H9 (cell line): ENCODE measurements at regions not wholly inside any gene's neighbourhood (a gene's known extent, or its start where the extent isn't known, plus 50 kb on each side); places are given as distances from the start of the nearest gene placed in this dataset.

Experiments used
- DNase-seq: peaks from one replicate; pipeline ENCODE4 v3.0.0-alpha.2; 2017
- H2AFZ ChIP-seq: one replicate; pipeline ENCODE4 v1.6.1; 2013; ENCODE audit warnings: mild to moderate bottlenecking, low read length, control low read depth, moderate library complexity
- H2AK5ac ChIP-seq: 2 replicates; pipeline ENCODE4 v1.6.1; 2013; ENCODE audit warnings: low read length, control low read depth, mixed read lengths; ENCODE audit not compliant: insufficient read length
- H2BK120ac ChIP-seq: one replicate; pipeline ENCODE4 v1.6.1; 2013; ENCODE audit warnings: low read depth, mild to moderate bottlenecking, low read length, control low read depth, inconsistent platforms; ENCODE audit not compliant: poor library complexity, severe bottlenecking
- H2BK12ac ChIP-seq: 2 replicates; pipeline ENCODE4 v1.6.1; 2013; ENCODE audit warnings: low read length, control low read depth, mixed read lengths, low read depth; ENCODE audit not compliant: insufficient read length
- H2BK15ac ChIP-seq: 2 replicates; pipeline ENCODE4 v1.6.1; 2013; ENCODE audit warnings: low read depth, low read length, control low read depth
- H2BK20ac ChIP-seq: one replicate; pipeline ENCODE4 v1.6.1; 2013; ENCODE audit warnings: low read depth, mild to moderate bottlenecking, low read length, control low read depth, inconsistent platforms; ENCODE audit not compliant: poor library complexity, severe bottlenecking
- H2BK5ac ChIP-seq: 2 replicates; pipeline ENCODE4 v1.6.1; 2013; ENCODE audit warnings: low read length, control low read depth, mixed read lengths; ENCODE audit not compliant: insufficient read length
- H3K14ac ChIP-seq: 2 replicates; pipeline ENCODE4 v1.6.1; 2013; ENCODE audit warnings: low read length, control low read depth; ENCODE audit not compliant: insufficient read depth
- H3K18ac ChIP-seq: 2 replicates; pipeline ENCODE4 v1.6.1; 2013; ENCODE audit warnings: low read depth, mild to moderate bottlenecking, mixed read lengths, low read length, control low read depth; ENCODE audit not compliant: insufficient read length
- H3K23ac ChIP-seq: 2 replicates; pipeline ENCODE4 v1.6.1; 2013; ENCODE audit warnings: low read length, control low read depth, mixed read lengths, low read depth; ENCODE audit not compliant: insufficient read length
- H3K23me2 ChIP-seq: 2 replicates; pipeline ENCODE4 v1.6.1; 2013; ENCODE audit warnings: low read depth, mild to moderate bottlenecking, mixed read lengths, low read length, control low read depth; ENCODE audit not compliant: insufficient read length, poor library complexity, severe bottlenecking
- H3K27ac ChIP-seq: 2 replicates; pipeline ENCODE4 v1.5.1; 2013; ENCODE audit warnings: low read length, control low read depth, mixed read lengths, low read depth; ENCODE audit not compliant: insufficient read length
- H3K27me3 ChIP-seq: 2 replicates; pipeline ENCODE4 v1.6.1; 2013; ENCODE audit warnings: low read length, control low read depth, inconsistent platforms; ENCODE audit not compliant: insufficient read depth
- H3K4ac ChIP-seq: 2 replicates; pipeline ENCODE4 v1.6.1; 2013; ENCODE audit warnings: low read depth, mild to moderate bottlenecking, control low read depth, inconsistent platforms, low read length, moderate library complexity
- H3K4me1 ChIP-seq: 2 replicates; pipeline ENCODE4 v1.6.1; 2013; ENCODE audit warnings: low read length, control low read depth, inconsistent platforms; ENCODE audit not compliant: insufficient read depth
- H3K4me2 ChIP-seq: 2 replicates; pipeline ENCODE4 v1.6.1; 2013; ENCODE audit warnings: low read length, control low read depth, mixed read lengths; ENCODE audit not compliant: insufficient read length, insufficient read depth
- H3K56ac ChIP-seq: 2 replicates; pipeline ENCODE4 v1.6.1; 2013; ENCODE audit warnings: low read depth, mild to moderate bottlenecking, mixed read lengths, low read length, control low read depth; ENCODE audit not compliant: insufficient read length
- H3K79me1 ChIP-seq: 2 replicates; pipeline ENCODE4 v1.6.1; 2013; ENCODE audit warnings: low read depth, mild to moderate bottlenecking, moderate library complexity, low read length, control low read depth, inconsistent platforms; ENCODE audit not compliant: insufficient read depth, poor library complexity, severe bottlenecking
- H3K79me2 ChIP-seq: 2 replicates; pipeline ENCODE4 v1.6.1; 2013; ENCODE audit warnings: low read length, control low read depth, inconsistent platforms; ENCODE audit not compliant: insufficient read depth
- H3K9ac ChIP-seq: 2 replicates; pipeline ENCODE4 v1.6.1; 2013; ENCODE audit warnings: low read length, control low read depth, mixed read lengths; ENCODE audit not compliant: insufficient read length; ENCODE audit errors: extremely low read depth
- H3K9me3 ChIP-seq: one replicate; pipeline ENCODE4 v1.6.1; 2013; ENCODE audit warnings: low read depth, low read length, inconsistent platforms; ENCODE audit not compliant: control insufficient read depth
- H3T11ph ChIP-seq: one replicate; pipeline ENCODE4 v1.6.1; 2013; ENCODE audit warnings: mild to moderate bottlenecking, low read length, control low read depth, inconsistent platforms
- H4K20me1 ChIP-seq: one replicate; pipeline ENCODE4 v1.6.1; 2013; ENCODE audit not compliant: control insufficient read depth, insufficient read length, insufficient read depth
- H4K5ac ChIP-seq: 2 replicates; pipeline ENCODE4 v1.6.1; 2013; ENCODE audit warnings: low read depth, mild to moderate bottlenecking, mixed read lengths, low read length, control low read depth; ENCODE audit not compliant: insufficient read length
- H4K8ac ChIP-seq: replicated peaks from 2 replicates; pipeline ENCODE4 v1.6.1; 2013; ENCODE audit warnings: low read length, control low read depth, mixed read lengths, low read depth; ENCODE audit not compliant: insufficient read length
- H4K91ac ChIP-seq: 2 replicates; pipeline ENCODE4 v1.6.1; 2013; ENCODE audit warnings: low read depth, mild to moderate bottlenecking, moderate library complexity, mixed read lengths, low read length, control low read depth; ENCODE audit not compliant: insufficient read length
- H3K27ac Mint-ChIP-seq, 3 experiments: 2 replicates in 2 of 3; 3 replicates in 1 of 3; pipeline ENCODE4 v1.8.0; 2020 to 2021; ENCODE audit warnings: mixed read lengths in 3 of 3, mild to moderate bottlenecking in 1 of 3, moderate library complexity in 1 of 3
- H3K27me3 Mint-ChIP-seq: 2 replicates; pipeline ENCODE4 v1.8.0; 2021; ENCODE audit warnings: low read depth, mild to moderate bottlenecking, moderate library complexity, mixed read lengths
- H3K36me3 Mint-ChIP-seq, 3 experiments: 2 replicates in 2 of 3; 3 replicates in 1 of 3; pipeline ENCODE4 v1.8.0; 2020 to 2021; ENCODE audit warnings: low read depth in 3 of 3, mixed read lengths in 3 of 3; ENCODE audit not compliant: insufficient read depth in 1 of 3
- H3K4me1 Mint-ChIP-seq, 2 experiments: 2 replicates each; pipeline ENCODE4 v1.8.0; 2020; ENCODE audit warnings: mixed read lengths in 2 of 2
- H3K4me3 Mint-ChIP-seq, 2 experiments: 2 replicates in 1 of 2; 3 replicates in 1 of 2; pipeline ENCODE4 v1.8.0; 2020 to 2021; ENCODE audit warnings: mild to moderate bottlenecking in 2 of 2, mixed read lengths in 2 of 2, moderate library complexity in 1 of 2
- H3K9me3 Mint-ChIP-seq, 2 experiments: 2 replicates in 1 of 2; 3 replicates in 1 of 2; pipeline ENCODE4 v1.8.0; 2020; ENCODE audit warnings: mild to moderate bottlenecking in 2 of 2, mixed read lengths in 2 of 2, moderate library complexity in 1 of 2
- CTCF ChIP-seq: fragments of 200-600 bp; sonication (generic); conservative IDR thresholded peaks from 3 replicates; pipeline ENCODE4 v1.8.0; 2021; ENCODE audit warnings: antibody characterized with exemption, mild to moderate bottlenecking

- Histone ChIP-seq H4K5ac (no peak overlapping the region), H2BK20ac (no peak overlapping the region), H2BK120ac (no peak overlapping the region), H2AFZ (no peak overlapping the region), H3K79me1 (no peaks in the 10 kb centered on the region), H2AK5ac (no peak overlapping the region), H3K9me3 (no peaks in the 10 kb centered on the region), H2BK12ac (no peak overlapping the region), H4K8ac (no peak overlapping the region), H3K14ac (no peak overlapping the region), H3K23ac (no peak overlapping the region), H3K27me3 (no peaks in the 10 kb centered on the region), H3K18ac (no peak overlapping the region), H3K4me2 (no peak overlapping the region), H2BK5ac (no peak overlapping the region), H3K23me2 (no peaks in the 10 kb centered on the region), H3K27ac (no peak overlapping the region), H3K56ac (no peak overlapping the region), H3K4me1 (0 out of 2 replicates have a peak, but pooled peaks cover 2% of the 10 kb centered on the region), H3T11ph (no peak overlapping the region), H3K9ac (no peak overlapping the region), H4K91ac (no peak overlapping the region), H3K79me2 (no peaks in the 10 kb centered on the region), H4K20me1 (no peaks in the 10 kb centered on the region), H2BK15ac (no peak overlapping the region), H3K4ac (no peak overlapping the region)
- no peak overlapping the region for H3K4me3 Mint-ChIP-seq
- no peak for TF ChIP-seq CTCF
- H3K27ac Mint-ChIP-seq = no peak overlapping the region
- DNase-seq = no peak
- H3K27me3 Mint-ChIP-seq = no peaks in the 10 kb centered on the region
- no peaks in the 10 kb centered on the region; a peak in 1 of 7 replicates for H3K36me3 Mint-ChIP-seq
- peaks cover 5 to 6% of the 10 kb centered on the region in 2 experiments; a peak in 2 of 4 replicates for H3K4me1 Mint-ChIP-seq
- H3K9me3 Mint-ChIP-seq = no peaks in the 10 kb centered on the region; a peak in 1 of 5 replicates
Observed at GRCh38 chr5:158644301-158644700, 455.4 kb downstream of the EBF1 start.
